ENCODE measurements at regions not wholly inside any gene's neighbourhood (a gene's known extent, or its start where the extent isn't known, plus 50 kb on each side); places are given as distances from the start of the nearest gene placed in this dataset.

- no peak for TF ChIP-seq CTCF (conservative IDR thresholded peaks at IDR 0.05 in 1 of 2, IDR thresholded peaks at IDR 0.05 in 1 of 2; ENCODE audit: extremely low read depth in 1 of 2, insufficient read depth in 1 of 2, low read depth in 1 of 2, low read length in 2 of 2)
- no peak for TF ChIP-seq EZH2 (IDR thresholded peaks at IDR 0.05; ENCODE audit: borderline replicate concordance, low read length)
Measured at GRCh38 chr2:2830576-2830975, 499.5 kb upstream of the MYT1L start.

Measured in mammary epithelial cell (primary cell).